Loucy (cell line): ENCODE measurements at regions not wholly inside any gene's neighbourhood (a gene's known extent, or its start where the extent isn't known, plus 50 kb on each side); places are given as distances from the start of the nearest gene placed in this dataset.

ENCODE experiments used
- H2AFZ ChIP-seq: fragments of 200-600 bp; sonication (generic); 2 replicates; pipeline ENCODE4 v1.6.0; 2016; ENCODE audit warnings: antibody characterized with exemption, mild to moderate bottlenecking, low read length, moderate library complexity
- H3F3A ChIP-seq: fragments of 200-600 bp; 2 replicates; pipeline ENCODE4 v1.6.0; 2016; ENCODE audit warnings: antibody characterized with exemption, low read depth, mild to moderate bottlenecking
- H3K27me3 ChIP-seq: fragments of 200-600 bp; sonication (generic); 2 replicates; pipeline ENCODE4 v1.6.1; 2014; ENCODE audit warnings: low read length, mild to moderate bottlenecking; ENCODE audit not compliant: insufficient read depth, poor library complexity, severe bottlenecking
- H3K36me3 ChIP-seq: fragments of 200-600 bp; sonication (generic); 2 replicates; pipeline ENCODE4 v1.6.1; 2016; ENCODE audit warnings: low read length; ENCODE audit not compliant: insufficient read depth
- H3K4me1 ChIP-seq: fragments of 200-600 bp; sonication (generic); 2 replicates; pipeline ENCODE4 v1.5.1; 2014; ENCODE audit warnings: low read length, mild to moderate bottlenecking; ENCODE audit not compliant: insufficient read depth, poor library complexity, severe bottlenecking
- H3K4me2 ChIP-seq: fragments of 200-600 bp; sonication (generic); 2 replicates; pipeline ENCODE4 v1.6.0; 2014; ENCODE audit warnings: antibody characterized with exemption, low read length, low read depth, mild to moderate bottlenecking; ENCODE audit not compliant: poor library complexity, severe bottlenecking
- H3K4me3 ChIP-seq: fragments of 200-600 bp; sonication (generic); 2 replicates; pipeline ENCODE4 v1.5.1; 2014; ENCODE audit warnings: low read length, mild to moderate bottlenecking, mixed read lengths; ENCODE audit not compliant: poor library complexity, severe bottlenecking
- H3K79me2 ChIP-seq: fragments of 200-600 bp; sonication (generic); 2 replicates; pipeline ENCODE4 v1.6.1; 2014; ENCODE audit warnings: low read length; ENCODE audit not compliant: insufficient read depth
- H3K9ac ChIP-seq: fragments of 200-600 bp; sonication (generic); 2 replicates; pipeline ENCODE4 v1.6.0; 2014; ENCODE audit warnings: mild to moderate bottlenecking, low read depth, low read length, moderate library complexity; ENCODE audit not compliant: poor library complexity, severe bottlenecking
- H3K9me2 ChIP-seq: fragments of 200-600 bp; sonication (generic); replicated peaks from 2 replicates; pipeline ENCODE4 v1.6.1; 2016; ENCODE audit warnings: low read depth, low read length, mixed read lengths
- H3K9me3 ChIP-seq: fragments of 200-600 bp; sonication (generic); 2 replicates; pipeline ENCODE4 v1.6.1; 2014; ENCODE audit warnings: mild to moderate bottlenecking, antibody characterized with exemption, low read length, low read depth; ENCODE audit not compliant: insufficient read depth
- H4K20me1 ChIP-seq: fragments of 200-600 bp; sonication (generic); 2 replicates; pipeline ENCODE4 v1.6.0; 2014; ENCODE audit warnings: antibody characterized with exemption, low read length, mild to moderate bottlenecking; ENCODE audit not compliant: insufficient read depth, poor library complexity, severe bottlenecking
- CTCF ChIP-seq: fragments of 200-600 bp; sonication (generic); conservative IDR thresholded peaks from 2 replicates; pipeline ENCODE4 v1.5.1; 2014; ENCODE audit warnings: mild to moderate bottlenecking, antibody characterized with exemption, low read length
- EZH2phosphoT487 ChIP-seq: fragments of 200-600 bp; IDR thresholded peaks from 2 replicates; pipeline ENCODE4 v1.6.1; 2018; ENCODE audit warnings: antibody characterized with exemption, mild to moderate bottlenecking, moderate library complexity, borderline replicate concordance

GRCh38 chr18:57904535-57904934 is 101.4 kb upstream of the ATP8B1 start:
- no peaks in the 10 kb centered on the region for H3K36me3 ChIP-seq
- H3K9me2 ChIP-seq, result no peaks in the 10 kb centered on the region
- no peaks in the 10 kb centered on the region for H3K4me1 ChIP-seq
- no peak overlapping the region for H3K4me2 ChIP-seq
- H3K4me3 ChIP-seq, result no peak overlapping the region
- no peak overlapping the region for H2AFZ ChIP-seq
- TF ChIP-seq EZH2phosphoT487 (no peak), CTCF (no peak)
- H3K27me3 ChIP-seq, result no peaks in the 10 kb centered on the region
- no peak overlapping the region for H3K9ac ChIP-seq
- H3K9me3 ChIP-seq, result no peaks in the 10 kb centered on the region
- H3F3A ChIP-seq, result no peaks in the 10 kb centered on the region
- H3K79me2 ChIP-seq, result no peaks in the 10 kb centered on the region
- H4K20me1 ChIP-seq, result no peaks in the 10 kb centered on the region

GRCh38 chr18:57902721-57903120 is 99.6 kb upstream of the ATP8B1 start:
- H3K79me2 ChIP-seq, result no peaks in the 10 kb centered on the region
- H3K4me1 ChIP-seq, result no peaks in the 10 kb centered on the region
- TF ChIP-seq EZH2phosphoT487 (no peak), CTCF (no peak)
- H3K9ac ChIP-seq, result no peak overlapping the region
- H3K4me2 ChIP-seq, result no peak overlapping the region
- no peaks in the 10 kb centered on the region for H3K36me3 ChIP-seq
- H3K9me2 ChIP-seq, result no peaks in the 10 kb centered on the region
- no peaks in the 10 kb centered on the region for H3K9me3 ChIP-seq
- H4K20me1 ChIP-seq, result no peaks in the 10 kb centered on the region
- H3K4me3 ChIP-seq, result no peak overlapping the region
- no peaks in the 10 kb centered on the region for H3F3A ChIP-seq
- H2AFZ ChIP-seq, result no peak overlapping the region
- no peaks in the 10 kb centered on the region for H3K27me3 ChIP-seq

GRCh38 chr18:57901825-57902589 is 98.9 kb upstream of the ATP8B1 start:
- Histone ChIP-seq H3F3A (no peaks in the 10 kb centered on the region), H3K4me2 (no peak overlapping the region), H3K79me2 (no peaks in the 10 kb centered on the region), H3K4me1 (no peaks in the 10 kb centered on the region), H2AFZ (no peak overlapping the region), H3K9me2 (no peaks in the 10 kb centered on the region), H3K4me3 (no peak overlapping the region), H3K9ac (no peak overlapping the region), H3K9me3 (no peaks in the 10 kb centered on the region), H4K20me1 (no peaks in the 10 kb centered on the region), H3K36me3 (no peaks in the 10 kb centered on the region), H3K27me3 (no peaks in the 10 kb centered on the region)
- TF ChIP-seq EZH2phosphoT487 (no peak), CTCF (no peak)
